Smooth muscle cell (in vitro differentiated cells): ENCODE measurements at regions not wholly inside any gene's neighbourhood (a gene's known extent, or its start where the extent isn't known, plus 50 kb on each side); places are given as distances from the start of the nearest gene placed in this dataset.

ENCODE experiments used
- DNase-seq: peaks from one replicate; lab custom pipeline; 2025; ENCODE audit not compliant: unreplicated experiment; lab: John Stamatoyannopoulos, UW
- H2AFZ ChIP-seq: fragments of 200-600 bp; sonication (generic); 2 replicates; pipeline ENCODE4 v1.6.0; 2016; ENCODE audit warnings: antibody characterized with exemption, low read depth, mild to moderate bottlenecking
- H3F3A ChIP-seq: fragments of 200-600 bp; sonication (generic); 2 replicates; pipeline ENCODE4 v1.6.0; 2017; ENCODE audit warnings: antibody characterized with exemption, low read depth
- H3K27ac ChIP-seq: fragments of 200-600 bp; sonication (generic); 2 replicates; pipeline ENCODE4 v1.5.1; 2016; ENCODE audit warnings: low read depth, mild to moderate bottlenecking
- H3K27me3 ChIP-seq: fragments of 200-600 bp; sonication (generic); 2 replicates; pipeline ENCODE4 v1.6.1; 2016; ENCODE audit warnings: low read depth, mild to moderate bottlenecking
- H3K36me3 ChIP-seq: fragments of 200-600 bp; sonication (generic); 2 replicates; pipeline ENCODE4 v1.5.1; 2016; ENCODE audit warnings: low read depth
- H3K4me1 ChIP-seq: fragments of 200-600 bp; sonication (generic); 2 replicates; pipeline ENCODE4 v1.5.1; 2016; ENCODE audit warnings: low read depth
- H3K4me2 ChIP-seq: fragments of 200-600 bp; sonication (generic); 2 replicates; pipeline ENCODE4 v1.6.0; 2016; ENCODE audit warnings: mild to moderate bottlenecking
- H3K4me3 ChIP-seq: fragments of 200-600 bp; sonication (generic); 2 replicates; pipeline ENCODE4 v1.5.1; 2016; ENCODE audit warnings: mild to moderate bottlenecking
- H3K79me2 ChIP-seq: fragments of 200-600 bp; sonication (generic); 2 replicates; pipeline ENCODE4 v1.6.0; 2016; ENCODE audit warnings: low read depth, mild to moderate bottlenecking
- H3K9ac ChIP-seq: fragments of 200-600 bp; sonication (generic); 2 replicates; pipeline ENCODE4 v1.6.0; 2016; ENCODE audit warnings: low read depth
- H3K9me3 ChIP-seq: fragments of 200-600 bp; sonication (generic); replicated peaks from 2 replicates; pipeline ENCODE4 v1.5.1; 2016; ENCODE audit warnings: low read depth
- H4K20me1 ChIP-seq: fragments of 200-600 bp; sonication (generic); 2 replicates; pipeline ENCODE4 v1.6.0; 2016; ENCODE audit warnings: low read depth
- WGBS: methylation state at CpG from one replicate; pipeline ENCODE4 v1.1.7; 2016; ENCODE audit warnings: low lambda C conversion rate; 5-methylcytosine and 5-hydroxymethylcytosine counted together
- TF ChIP-seq, protein P1 (sequence below): fragments of 200-600 bp; sonication (generic); IDR thresholded peaks from 2 replicates; pipeline ENCODE4 v1.5.1; 2017; ENCODE audit warnings: borderline replicate concordance, mild to moderate bottlenecking, antibody characterized with exemption; ENCODE audit not compliant: insufficient read depth, poor library complexity, severe bottlenecking

DNA sequence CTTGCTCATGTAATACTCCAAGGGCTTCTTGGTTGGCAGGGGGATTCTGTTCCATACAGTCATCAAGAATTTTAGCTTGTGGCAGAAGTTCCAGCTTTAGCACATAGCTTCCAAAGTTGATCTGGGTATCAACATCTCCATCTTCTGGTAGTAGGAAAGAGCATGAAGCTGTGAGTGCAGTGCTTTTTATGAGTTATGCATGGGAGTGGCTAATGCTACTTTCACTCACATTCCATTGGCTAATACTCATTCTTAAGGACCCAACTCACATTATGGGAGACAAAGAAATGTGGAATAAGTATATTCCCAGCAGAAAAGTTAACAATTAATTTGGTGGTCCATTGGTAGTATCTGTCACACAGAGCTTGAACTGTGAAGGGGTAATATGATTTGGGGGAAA lies 194.2 kb upstream of the CHD1 start:
- Histone ChIP-seq H3K9me3 (no peaks in the 10 kb centered on the region), H3K79me2 (no peaks in the 10 kb centered on the region), H3K4me2 (no peak overlapping the region), H3K4me3 (no peak overlapping the region), H3F3A (no peaks in the 10 kb centered on the region), H2AFZ (no peak overlapping the region), H3K4me1 (no peaks in the 10 kb centered on the region), H3K27ac (no peak overlapping the region), H3K9ac (no peak overlapping the region), H4K20me1 (no peaks in the 10 kb centered on the region), H3K27me3 (no peaks in the 10 kb centered on the region), H3K36me3 (no peaks in the 10 kb centered on the region)
- DNase-seq: no peak
- TF ChIP-seq, protein P1, sequence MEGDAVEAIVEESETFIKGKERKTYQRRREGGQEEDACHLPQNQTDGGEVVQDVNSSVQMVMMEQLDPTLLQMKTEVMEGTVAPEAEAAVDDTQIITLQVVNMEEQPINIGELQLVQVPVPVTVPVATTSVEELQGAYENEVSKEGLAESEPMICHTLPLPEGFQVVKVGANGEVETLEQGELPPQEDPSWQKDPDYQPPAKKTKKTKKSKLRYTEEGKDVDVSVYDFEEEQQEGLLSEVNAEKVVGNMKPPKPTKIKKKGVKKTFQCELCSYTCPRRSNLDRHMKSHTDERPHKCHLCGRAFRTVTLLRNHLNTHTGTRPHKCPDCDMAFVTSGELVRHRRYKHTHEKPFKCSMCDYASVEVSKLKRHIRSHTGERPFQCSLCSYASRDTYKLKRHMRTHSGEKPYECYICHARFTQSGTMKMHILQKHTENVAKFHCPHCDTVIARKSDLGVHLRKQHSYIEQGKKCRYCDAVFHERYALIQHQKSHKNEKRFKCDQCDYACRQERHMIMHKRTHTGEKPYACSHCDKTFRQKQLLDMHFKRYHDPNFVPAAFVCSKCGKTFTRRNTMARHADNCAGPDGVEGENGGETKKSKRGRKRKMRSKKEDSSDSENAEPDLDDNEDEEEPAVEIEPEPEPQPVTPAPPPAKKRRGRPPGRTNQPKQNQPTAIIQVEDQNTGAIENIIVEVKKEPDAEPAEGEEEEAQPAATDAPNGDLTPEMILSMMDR: no peak

DNA sequence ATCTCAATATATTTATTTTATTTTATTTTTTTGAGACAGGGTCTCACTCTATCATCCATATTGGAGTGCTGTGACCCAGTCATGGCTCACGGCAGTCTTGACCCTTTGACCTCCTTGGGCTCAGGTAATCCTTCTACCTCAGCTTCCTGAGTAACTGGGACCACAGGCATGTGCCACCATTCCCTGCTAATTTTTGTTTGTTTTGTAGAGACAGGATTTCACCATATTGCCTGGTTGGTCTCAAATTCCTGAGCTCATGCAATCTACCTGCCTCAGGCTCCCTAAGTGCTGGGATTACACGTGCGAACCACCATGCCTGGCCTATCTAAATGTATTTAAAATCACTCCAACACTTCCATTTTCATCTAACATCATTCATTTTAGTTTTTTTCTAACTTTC lies 190.5 kb upstream of the CHD1 start:
- DNase-seq: no peak
- no peaks in the 10 kb centered on the region for H3F3A ChIP-seq
- 73% methylated on average over 3 of the region's 3 CpGs for WGBS

DNA sequence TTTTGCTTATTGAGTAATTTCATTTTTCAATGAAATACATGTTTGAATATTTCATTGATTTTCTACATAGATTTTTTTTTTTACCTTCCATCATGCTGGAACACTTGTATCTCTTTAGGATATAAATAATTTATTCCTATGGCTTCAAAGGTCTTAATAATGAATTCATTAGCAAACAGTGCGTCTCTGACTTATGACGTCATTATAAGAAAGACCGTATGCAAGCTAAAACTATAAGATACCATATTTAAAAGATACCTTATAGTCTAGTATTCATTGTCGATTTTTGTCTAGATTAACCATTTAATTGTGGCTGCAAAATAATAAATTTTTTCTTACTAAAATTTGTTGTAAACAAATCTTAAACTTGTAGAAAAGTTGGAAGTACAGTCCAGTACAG lies 187.7 kb upstream of the CHD1 start:
- no peak for DNase-seq
- 65% methylated on average over 4 of the region's 4 CpGs for WGBS
- H3F3A ChIP-seq: no peaks in the 10 kb centered on the region

More for the DNA sequence above, 190.5 kb upstream of the CHD1 start:
- no peak overlapping the region for H3K4me2 ChIP-seq
- H3K27me3 ChIP-seq: no peaks in the 10 kb centered on the region
- H2AFZ ChIP-seq: no peak overlapping the region
- H3K27ac ChIP-seq: no peak overlapping the region
- H3K79me2 ChIP-seq: no peaks in the 10 kb centered on the region
- H4K20me1 ChIP-seq: no peaks in the 10 kb centered on the region
- no peaks in the 10 kb centered on the region for H3K4me1 ChIP-seq
- TF ChIP-seq, protein P1: no peak
- no peaks in the 10 kb centered on the region for H3K36me3 ChIP-seq
- H3K9ac ChIP-seq: no peak overlapping the region
- no peaks in the 10 kb centered on the region for H3K9me3 ChIP-seq
- H3K4me3 ChIP-seq: no peak overlapping the region

DNA sequence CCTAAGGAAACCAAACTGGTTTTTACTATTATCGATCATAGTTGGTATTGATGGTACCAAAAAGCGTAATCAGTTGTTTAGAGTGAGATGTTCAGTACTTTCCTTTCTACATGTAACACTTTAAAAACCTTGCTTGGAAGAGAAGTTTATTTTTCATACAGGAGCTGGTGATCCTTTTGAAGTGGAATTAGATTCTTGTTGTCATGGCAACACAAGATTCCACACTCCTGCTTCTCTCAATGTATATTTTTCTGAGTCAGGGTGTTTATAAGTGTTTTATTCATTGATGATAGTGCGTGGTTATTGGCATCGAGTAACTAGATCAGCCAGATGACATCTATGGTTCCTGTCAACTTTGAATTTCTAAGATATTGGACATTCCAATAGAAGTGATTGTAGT lies 181.1 kb upstream of the CHD1 start:
- 91% methylated on average over 4 of the region's 4 CpGs for WGBS
- no peaks in the 10 kb centered on the region for H4K20me1 ChIP-seq
- TF ChIP-seq, protein P1: no peak

More for the DNA sequence above, 187.7 kb upstream of the CHD1 start:
- Histone ChIP-seq H2AFZ (no peak overlapping the region), H3K4me3 (no peak overlapping the region), H3K79me2 (no peaks in the 10 kb centered on the region), H4K20me1 (no peaks in the 10 kb centered on the region), H3K27me3 (peaks cover 8% of the 10 kb centered on the region), H3K9me3 (no peaks in the 10 kb centered on the region), H3K9ac (no peak overlapping the region), H3K27ac (no peak overlapping the region), H3K4me2 (no peak overlapping the region), H3K36me3 (no peaks in the 10 kb centered on the region), H3K4me1 (no peaks in the 10 kb centered on the region)
- TF ChIP-seq, protein P1: no peak

More for the DNA sequence above, 181.1 kb upstream of the CHD1 start:
- no peaks in the 10 kb centered on the region for H3K4me1 ChIP-seq
- H3K27me3 ChIP-seq: peaks cover 8% of the 10 kb centered on the region
- H3K9ac ChIP-seq: no peak overlapping the region
- no peak overlapping the region for H3K4me3 ChIP-seq
- no peak overlapping the region for H3K27ac ChIP-seq
- H2AFZ ChIP-seq: no peak overlapping the region
- H3K79me2 ChIP-seq: no peaks in the 10 kb centered on the region
- no peaks in the 10 kb centered on the region for H3F3A ChIP-seq
- DNase-seq: no peak
- H3K9me3 ChIP-seq: no peaks in the 10 kb centered on the region
- H3K4me2 ChIP-seq: no peak overlapping the region
- H3K36me3 ChIP-seq: no peaks in the 10 kb centered on the region
